HEK293 (cell line): ENCODE measurements at regions not wholly inside any gene's neighbourhood (a gene's known extent, or its start where the extent isn't known, plus 50 kb on each side); places are given as distances from the start of the nearest gene placed in this dataset.

Experiments
- CTCF ChIP-seq: fragments of 450-650 bp; formaldehyde crosslinking; IDR thresholded peaks from 2 replicates; pipeline ENCODE4 v1.5.1; 2016; ENCODE audit warnings: missing biosample characterization, missing genetic modification characterization
- ZFP41 ChIP-seq: fragments of 450-650 bp; formaldehyde crosslinking; IDR thresholded peaks from 2 replicates; pipeline ENCODE4 v1.5.1; 2016; ENCODE audit warnings: missing biosample characterization, missing genetic modification characterization, borderline replicate concordance
- ZIC2 ChIP-seq: fragments of 450-650 bp; formaldehyde crosslinking; IDR thresholded peaks from 2 replicates; pipeline ENCODE4 v1.5.1; 2016; ENCODE audit warnings: missing biosample characterization, missing genetic modification characterization
- ZNF274 ChIP-seq, 2 experiments: fragments of 200-500 bp in 1 of 2; fragments of 450-650 bp in 1 of 2; sonication (Bioruptor generic) in 1 of 2; formaldehyde crosslinking in 1 of 2; IDR thresholded peaks; 2 replicates each; pipeline versions ENCODE4 v1.5.1 to v1.6.1; 2014 to 2016; ENCODE audit warnings: borderline replicate concordance in 1 of 2, inconsistent platforms in 1 of 2, low read length in 1 of 2, missing biosample characterization in 1 of 2, missing genetic modification characterization in 1 of 2
- ZNF549 ChIP-seq: fragments of 450-650 bp; IDR thresholded peaks from 2 replicates; pipeline ENCODE4 v1.5.1; 2018; ENCODE audit warnings: missing biosample characterization, missing genetic modification characterization, mild to moderate bottlenecking, inconsistent platforms, moderate library complexity

- TF ChIP-seq ZNF274 (IDR thresholded peaks at IDR 0.05; ENCODE audit: low read length) (no peak), ZNF274 (tag by site-specific recombination; IDR thresholded peaks at IDR 0.05; ENCODE audit: borderline replicate concordance) (no peak), ZIC2 (no peak), CTCF (tag by site-specific recombination) (no peak), ZNF549 (tag by site-specific recombination) (no peak), ZFP41 (tag by site-specific recombination) (no peak)
Measured at GRCh38 chr6:155964544-155964943, 508.9 kb upstream of the NOX3 start.
